ENCODE measurements at regions not wholly inside any gene's neighbourhood (a gene's known extent, or its start where the extent isn't known, plus 50 kb on each side); places are given as distances from the start of the nearest gene placed in this dataset.

DNA sequence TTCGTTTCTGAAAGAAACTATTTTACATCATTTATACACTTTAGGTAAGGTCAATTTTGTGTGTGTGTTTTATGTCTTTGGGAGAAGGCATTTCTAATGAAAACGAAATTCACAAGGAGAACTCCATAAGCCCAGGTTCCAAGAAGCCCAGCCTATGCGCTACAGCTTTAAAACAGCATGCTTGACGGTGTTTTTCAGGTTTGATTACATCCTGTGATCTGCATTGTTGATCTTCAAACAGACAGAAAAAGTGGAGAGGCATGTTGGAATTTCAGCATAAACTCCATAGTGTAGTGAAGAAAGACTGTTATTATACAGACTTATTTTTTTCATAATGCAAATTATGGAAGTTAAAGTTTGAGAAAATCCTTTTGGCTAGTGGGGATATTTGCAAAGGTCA lies 187.6 kb downstream of the TEX36 start:
- TF ChIP-seq, protein P1, sequence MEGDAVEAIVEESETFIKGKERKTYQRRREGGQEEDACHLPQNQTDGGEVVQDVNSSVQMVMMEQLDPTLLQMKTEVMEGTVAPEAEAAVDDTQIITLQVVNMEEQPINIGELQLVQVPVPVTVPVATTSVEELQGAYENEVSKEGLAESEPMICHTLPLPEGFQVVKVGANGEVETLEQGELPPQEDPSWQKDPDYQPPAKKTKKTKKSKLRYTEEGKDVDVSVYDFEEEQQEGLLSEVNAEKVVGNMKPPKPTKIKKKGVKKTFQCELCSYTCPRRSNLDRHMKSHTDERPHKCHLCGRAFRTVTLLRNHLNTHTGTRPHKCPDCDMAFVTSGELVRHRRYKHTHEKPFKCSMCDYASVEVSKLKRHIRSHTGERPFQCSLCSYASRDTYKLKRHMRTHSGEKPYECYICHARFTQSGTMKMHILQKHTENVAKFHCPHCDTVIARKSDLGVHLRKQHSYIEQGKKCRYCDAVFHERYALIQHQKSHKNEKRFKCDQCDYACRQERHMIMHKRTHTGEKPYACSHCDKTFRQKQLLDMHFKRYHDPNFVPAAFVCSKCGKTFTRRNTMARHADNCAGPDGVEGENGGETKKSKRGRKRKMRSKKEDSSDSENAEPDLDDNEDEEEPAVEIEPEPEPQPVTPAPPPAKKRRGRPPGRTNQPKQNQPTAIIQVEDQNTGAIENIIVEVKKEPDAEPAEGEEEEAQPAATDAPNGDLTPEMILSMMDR (conservative IDR thresholded peaks at IDR 0.05), result no peak
- no peak for TF ChIP-seq ZFX (IDR thresholded peaks at IDR 0.05)
